HG02852 (cell line): ENCODE measurements at regions not wholly inside any gene's neighbourhood (a gene's known extent, or its start where the extent isn't known, plus 50 kb on each side); places are given as distances from the start of the nearest gene placed in this dataset.

Source experiments
- ATAC-seq: cut with Tn5 transposase; IDR thresholded peaks from one replicate; pipeline ENCODE4 v1.9.1; 2021; ENCODE audit warnings: mild to moderate bottlenecking, moderate library complexity; ENCODE audit not compliant: unreplicated experiment

DNA sequence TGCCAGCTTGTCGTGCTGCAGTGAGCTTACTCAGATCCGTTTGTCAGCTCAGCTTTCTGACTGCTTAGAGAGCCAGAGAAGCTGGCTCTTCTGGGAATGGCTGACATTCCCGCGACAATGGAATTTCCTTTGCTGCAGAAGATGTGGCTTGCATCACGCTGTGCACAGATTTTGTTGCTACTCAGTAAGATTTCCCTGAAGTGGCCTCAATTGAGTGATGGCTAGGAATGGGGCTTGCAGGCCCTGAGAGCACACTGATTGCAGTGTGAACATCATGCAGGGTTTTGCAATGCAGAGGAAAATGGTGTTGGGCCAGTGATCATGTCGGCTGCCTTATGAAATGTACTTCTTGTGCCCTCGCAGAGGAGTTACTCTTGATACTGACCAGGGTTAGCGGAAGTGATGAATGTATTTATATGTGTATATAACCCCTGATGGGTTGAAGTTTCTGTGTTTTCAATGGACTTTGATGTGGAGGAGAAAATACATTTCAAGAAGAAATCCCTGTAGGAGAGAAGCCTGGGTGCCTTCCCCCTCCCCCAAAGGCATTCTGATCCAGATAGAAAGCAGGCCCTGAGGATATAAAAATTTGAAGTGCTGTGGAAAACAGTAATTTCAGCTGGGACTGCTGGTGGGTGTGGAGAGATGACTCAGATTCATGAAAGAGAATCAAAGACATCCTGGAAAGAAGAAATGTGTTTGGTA, 102.5 kb upstream of the PDZRN3 start:
- ATAC-seq: no peak

DNA sequence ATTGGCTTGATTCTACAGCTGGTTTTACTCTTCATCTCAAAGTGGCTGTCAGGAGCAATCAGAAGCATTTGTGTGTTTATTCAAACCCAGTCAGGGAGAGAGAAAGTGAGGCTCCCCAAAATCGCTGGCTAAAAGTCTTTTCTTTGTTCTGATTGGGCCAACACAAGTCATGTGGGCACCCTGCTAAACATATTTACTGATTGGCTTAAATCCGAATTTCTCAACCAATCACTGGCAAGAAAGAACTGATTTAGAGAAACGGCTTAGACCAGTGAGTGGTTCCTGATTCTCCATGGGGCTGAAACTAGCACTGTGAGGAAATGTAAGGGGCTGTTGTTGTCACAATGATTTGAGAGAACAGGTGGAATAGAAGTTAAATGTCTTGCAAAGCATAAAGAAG, 98.9 kb upstream of the PDZRN3 start:
- no peak for ATAC-seq

DNA sequence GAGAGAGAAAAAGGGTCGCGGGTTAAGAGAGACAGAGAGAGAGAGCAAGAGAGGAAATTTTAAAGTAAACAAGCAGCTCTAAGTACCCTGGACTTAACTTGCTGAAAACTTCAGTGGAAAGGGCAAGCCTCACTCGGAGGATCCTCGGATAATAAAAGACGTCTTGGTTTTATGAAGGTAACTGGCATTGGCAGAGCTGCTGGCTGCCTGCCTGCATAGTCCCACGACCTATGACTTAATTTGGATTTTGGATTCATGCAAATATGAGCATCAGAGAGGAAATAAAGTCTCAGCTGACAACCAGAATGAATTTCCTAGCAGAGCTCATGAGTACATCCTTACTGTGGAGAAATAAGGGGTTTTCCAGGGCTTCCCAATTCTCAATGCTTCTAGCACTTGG, 95.1 kb upstream of the PDZRN3 start:
- ATAC-seq: no peak

DNA sequence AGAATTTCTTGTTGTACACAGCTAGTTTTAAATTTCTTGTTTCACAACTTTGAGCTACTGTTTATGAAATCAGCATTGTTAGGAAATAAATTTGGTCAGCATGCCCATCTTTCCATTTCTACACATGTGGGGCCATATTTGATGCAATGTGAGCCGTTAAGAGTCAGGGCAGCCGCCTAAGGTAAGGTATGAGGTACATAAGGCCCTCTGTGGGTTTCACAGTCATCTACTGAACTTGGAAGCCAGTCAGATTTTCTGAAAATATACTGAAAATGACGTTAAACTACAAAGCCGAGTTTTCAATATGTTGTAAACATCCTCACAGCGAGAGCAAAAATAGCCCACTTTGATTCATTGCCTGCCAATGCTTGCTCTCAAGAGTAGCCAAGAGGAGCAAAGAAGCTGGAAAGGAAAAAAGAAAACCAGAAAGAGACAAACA, 94.7 kb upstream of the PDZRN3 start:
- ATAC-seq: no peak

DNA sequence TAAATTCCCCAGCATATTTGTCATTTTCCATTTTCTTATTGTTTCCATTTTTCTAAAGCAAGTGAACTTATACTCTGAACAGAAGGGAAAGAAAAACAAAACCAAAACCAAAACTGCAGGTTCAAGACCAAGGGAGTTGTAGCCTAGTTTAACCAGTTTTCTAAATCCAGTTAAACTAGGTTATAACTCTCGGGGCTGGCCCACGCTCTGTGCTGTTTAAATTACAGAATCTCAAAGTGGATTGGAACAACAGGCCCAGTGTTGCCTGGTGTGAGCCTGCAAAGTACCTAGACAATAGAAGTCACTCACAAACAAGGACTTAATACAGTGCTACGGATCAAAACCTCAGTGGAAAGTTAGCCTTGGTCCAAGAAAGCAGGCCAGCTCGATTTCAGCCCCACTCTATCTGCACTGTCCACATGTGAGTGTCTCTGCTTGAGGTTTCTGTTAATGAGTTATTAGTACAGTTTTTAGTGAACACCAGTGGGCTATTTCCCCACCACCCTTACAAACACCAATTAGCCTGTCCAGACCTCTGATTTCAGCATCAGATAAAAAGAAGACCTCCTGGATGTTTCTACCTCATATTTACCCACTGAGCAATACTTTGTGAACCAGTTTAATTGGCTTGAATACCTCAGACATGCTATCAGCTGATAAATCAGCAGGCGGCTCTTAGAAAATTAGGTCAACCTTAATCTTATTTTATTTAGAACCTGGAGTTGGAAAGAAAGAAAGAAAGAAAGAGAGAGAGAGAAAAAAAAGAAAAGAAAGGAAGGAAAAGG, 93.8 kb upstream of the PDZRN3 start:
- no peak for ATAC-seq

DNA sequence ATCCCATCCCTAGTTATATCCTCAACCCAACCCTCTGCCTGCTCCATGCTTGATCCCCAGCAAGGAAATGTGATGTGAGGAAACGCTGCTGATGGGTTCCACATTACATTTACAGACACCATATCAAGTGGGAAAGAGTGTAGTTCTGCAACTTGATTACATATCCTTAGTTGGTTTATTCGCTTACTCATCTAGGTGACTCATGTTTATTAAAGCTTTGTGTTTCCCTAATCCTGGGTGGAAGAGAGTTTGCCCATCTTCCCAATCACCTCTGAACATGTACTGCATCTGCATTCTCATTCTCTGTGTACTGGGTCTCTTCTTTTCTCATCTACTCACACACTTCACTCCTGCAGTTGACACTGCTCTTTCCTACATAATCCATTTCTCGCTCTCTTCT, 91.7 kb upstream of the PDZRN3 start:
- ATAC-seq: no peak

DNA sequence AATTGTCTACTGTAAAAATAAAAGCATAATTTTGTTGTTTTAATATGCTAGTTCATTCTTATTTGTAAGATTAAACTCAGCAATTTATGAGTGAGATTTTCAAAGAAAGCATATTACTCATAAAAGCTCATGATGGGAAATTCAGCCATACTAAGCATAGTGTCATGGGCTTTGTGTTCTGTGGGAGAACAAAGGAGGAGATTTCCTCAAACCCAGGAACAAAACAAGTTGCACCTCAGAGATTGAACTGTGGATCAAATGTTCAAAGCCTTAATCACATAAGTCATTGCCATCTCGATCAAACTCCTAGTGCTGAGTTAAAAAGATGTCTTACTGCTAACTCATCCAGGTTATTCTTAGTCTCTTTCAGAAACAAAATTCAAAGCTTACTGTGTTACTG, 85.6 kb upstream of the PDZRN3 start:
- no peak for ATAC-seq

DNA sequence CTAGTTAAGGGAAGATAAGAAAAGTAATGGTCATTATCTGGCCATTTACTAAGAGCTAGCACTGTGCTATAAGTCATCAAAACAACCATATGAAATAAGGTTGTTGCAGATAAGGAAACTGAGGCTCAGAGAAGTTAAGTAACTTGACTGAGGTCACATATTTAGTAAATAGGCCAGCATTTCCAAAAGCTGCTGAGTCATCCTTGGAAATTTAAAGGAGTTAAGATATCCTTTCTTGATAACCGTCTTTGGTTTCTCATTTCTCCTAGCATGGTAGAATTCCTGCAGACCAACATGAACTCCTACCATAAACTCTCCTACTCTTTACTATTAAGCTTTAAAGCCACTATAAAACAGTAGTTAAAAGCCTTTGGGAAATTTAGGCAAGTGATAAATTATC, 85.0 kb upstream of the PDZRN3 start:
- no peak for ATAC-seq

DNA sequence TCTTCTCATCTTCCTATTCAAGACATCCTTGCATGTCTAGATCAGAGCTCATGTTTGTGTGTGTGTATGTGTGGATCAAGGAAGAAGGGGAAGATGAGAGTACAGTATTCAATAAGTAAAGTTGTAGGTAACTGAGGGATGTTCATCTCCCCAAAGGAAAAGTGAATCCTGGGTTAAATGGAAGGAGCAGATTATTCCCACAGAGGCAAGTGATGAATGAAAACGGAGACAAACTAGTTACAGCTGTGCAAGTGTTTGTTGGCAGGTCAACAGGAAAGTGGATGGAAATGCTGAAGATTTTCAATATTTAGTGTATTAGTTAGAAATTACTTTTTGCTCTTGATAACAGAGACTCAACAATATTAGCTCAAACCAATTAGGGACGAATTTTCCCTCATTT, 84.2 kb upstream of the PDZRN3 start:
- ATAC-seq: no peak

DNA sequence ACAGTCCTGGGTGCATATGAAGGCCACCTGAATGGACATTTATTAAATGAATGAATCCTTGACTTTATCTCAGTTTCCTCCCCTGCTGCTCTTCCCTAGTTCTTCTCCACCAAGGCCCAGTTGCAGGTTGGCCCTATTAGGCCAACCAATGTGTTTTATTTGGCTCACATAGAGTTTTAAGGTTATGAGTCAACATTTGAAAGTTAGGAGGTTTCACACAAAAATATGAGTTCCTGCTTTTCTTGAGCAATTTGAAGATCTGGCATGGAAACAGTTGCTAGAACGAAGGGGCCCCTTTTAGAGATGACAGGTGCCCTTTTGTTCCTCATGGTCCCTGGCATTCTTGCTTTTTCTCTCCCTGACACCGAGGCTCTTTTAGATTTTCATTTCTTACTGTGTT, 83.0 kb upstream of the PDZRN3 start:
- no peak for ATAC-seq

DNA sequence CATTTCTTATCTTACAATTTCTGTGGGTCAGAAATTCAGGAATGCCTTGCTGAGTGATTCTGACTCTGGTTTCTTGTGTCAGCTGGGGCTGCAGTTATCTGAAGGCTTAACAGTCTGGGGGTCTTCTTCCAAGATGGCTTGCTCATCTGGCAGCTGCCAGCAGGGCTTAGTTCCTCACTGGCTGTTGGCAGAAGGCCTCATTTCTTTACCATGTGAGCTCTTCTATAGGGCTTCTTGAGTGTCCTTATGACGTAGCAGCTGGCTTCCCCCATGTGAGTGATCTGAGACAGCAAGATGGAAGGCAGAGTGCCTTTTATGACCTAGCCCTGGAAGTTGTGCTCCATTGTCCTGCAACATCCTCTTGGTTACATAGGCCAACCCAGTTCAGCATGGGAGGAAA, 82.0 kb upstream of the PDZRN3 start:
- ATAC-seq: no peak

DNA sequence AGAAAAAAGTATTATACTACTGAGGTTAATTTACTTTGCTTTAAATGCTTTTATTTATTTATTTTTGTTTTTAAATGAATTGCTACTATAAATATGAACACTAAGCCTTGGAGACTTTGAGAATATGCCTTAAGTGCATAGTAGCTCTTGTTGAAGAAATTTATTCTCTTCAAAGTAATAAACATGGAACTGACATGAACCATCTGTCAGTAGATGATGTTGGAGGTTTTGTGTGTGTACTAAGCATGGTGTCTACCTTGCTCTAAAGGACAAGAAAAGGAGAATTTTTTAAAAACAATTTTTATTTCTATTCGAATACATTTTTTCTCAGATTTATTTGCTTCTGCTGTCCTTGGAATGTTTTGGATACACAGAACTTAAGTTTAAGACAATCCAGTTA, 81.1 kb upstream of the PDZRN3 start:
- ATAC-seq: no peak

DNA sequence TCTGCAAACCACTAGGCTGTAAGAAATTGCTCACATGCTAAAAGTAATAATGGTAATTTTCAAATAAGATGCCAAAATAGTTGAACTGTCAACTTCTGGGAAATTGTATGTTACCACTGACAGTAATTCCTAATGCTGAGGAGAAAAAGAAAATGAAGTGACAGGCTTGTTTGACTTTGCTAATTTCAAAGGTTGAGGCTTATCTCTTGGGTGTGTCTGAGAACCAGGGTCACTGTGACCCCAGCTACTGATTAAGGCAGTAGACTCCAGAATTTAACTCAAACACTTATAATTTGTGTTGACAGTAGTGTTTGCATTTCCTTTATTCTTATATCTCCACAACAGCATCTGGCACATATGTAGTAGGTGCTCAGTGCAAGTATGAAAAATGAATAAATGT, 74.6 kb upstream of the PDZRN3 start:
- no peak for ATAC-seq

DNA sequence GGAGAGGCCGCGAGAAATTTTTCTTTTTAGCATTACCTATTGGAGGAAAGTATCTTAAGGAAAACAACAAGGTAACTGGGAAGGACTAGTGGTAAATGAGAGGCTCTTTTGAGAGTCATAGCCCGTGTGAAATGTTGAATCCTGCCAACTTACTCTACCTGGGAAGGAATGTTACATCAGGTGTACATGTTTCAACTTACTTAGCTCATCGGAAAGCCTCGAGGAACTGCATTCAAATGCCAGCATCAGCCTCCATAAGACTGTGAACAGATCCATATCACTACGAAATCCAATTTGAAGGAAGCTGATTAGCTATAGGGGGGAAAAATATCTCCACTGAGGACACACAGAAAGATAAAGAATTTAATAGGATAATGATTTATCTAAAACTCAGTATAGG, 72.3 kb upstream of the PDZRN3 start:
- ATAC-seq: no peak

DNA sequence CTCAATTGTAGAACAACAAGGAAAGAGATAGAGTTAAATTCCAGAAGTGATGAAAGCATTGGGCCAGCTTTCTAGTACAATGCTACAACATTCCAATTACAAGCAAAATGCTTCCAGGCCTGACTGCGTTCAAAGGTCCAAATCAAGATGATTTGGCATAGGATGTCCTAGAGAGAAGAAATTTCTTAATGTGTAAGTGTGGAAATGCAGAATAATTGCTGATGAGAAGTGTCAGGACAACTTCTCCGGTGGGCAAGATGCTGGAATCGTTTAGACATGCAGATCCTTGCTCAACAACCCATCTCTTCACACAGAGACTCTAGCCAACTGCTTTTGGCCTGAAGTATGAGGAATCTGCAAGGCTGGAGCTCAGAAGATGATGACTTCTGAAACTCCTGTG, 71.1 kb upstream of the PDZRN3 start:
- no peak for ATAC-seq

DNA sequence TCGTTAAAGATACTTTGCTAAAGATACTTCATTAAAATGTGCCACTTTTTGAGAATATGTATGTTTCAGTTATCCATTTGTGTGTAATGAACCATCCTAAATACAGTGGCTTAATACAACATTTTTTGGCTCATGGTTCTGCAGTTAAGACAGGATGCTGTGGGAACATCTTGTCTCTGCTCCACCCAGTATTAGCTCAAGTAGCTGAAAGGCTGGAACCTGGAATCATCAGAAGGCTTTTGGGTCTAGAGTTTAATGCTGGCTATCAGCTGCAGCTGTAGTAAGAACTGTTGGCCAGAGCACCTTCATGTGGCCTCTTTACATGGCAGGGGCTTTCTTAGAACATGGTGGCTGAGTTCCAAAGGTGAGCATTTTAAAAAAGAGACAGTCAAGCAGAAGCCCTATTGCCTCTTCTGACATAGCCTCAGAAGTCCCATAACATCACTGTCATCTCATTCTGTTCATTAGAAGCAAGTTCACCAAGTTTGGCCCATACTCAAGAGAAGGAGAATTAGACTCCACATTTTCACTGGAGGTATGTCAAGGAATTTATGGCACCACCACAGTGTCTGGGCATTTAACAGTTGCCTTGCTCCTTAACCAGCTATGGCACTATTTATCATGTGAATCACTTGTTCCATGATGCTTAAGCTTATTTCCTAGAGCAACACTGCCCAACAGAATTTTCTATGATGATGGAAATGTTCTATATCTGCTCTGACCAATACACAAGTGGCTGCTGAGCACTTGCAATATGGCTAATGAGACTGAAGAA, 70.4 kb upstream of the PDZRN3 start:
- no peak for ATAC-seq

DNA sequence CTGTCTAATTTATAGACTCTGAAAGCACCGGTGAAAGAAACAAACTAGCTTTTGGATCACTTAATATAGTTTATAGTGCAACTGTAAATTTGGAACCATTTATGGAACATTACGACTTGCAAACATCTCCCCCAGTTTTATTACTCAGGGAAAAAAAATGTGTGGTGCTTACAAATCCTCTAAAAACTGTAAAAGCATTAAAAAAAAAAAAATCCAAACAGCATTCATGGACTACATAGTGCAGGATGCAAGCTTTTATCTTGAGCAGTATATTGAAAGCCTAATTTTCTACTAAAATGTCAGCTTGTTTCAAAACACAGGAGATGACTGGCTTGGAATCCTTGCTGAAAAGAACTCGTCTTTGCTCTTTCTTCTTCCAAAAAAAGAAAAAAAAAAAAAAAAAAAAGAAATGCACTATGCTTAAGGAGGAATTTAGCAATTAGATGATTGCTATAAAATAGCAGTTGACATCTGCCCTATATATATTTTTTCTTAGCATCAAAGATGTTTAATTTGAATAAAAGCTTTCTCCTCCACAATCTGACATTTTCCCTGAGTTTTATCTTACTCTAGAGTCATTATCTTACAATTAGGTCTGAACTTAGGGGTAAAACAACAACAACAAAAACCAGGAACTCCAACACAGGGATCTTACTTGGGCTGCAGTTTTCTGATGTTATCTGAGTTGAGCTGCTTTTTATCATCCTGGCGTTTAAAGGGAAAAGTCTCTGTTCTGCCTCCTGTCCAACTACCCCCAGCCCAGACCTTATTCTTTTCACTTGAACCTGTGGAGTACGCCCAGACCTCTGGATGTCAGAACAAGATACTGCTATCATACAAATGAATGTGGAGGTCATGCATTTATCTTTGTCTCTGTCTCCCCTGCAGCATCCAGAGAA, 62.6 kb upstream of the PDZRN3 start:
- ATAC-seq: no peak

DNA sequence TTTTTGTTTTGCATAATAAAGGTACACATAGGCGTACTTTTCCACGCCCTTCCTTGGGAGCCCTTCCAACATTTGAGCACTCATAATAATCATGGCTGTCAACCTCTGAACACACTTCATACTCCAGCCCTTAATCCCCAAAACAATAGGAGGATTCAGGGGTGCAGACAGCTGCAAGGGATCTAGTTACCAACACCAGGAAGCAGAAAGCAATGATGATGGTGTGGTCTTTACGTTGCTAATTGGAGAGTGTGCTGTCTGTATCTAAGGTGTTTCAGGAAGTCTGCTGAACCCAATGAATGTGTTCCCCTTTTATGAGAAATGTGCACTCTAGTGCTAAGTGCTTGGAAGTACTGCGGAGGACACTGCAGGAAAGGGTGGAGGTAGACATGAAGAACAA, 60.3 kb upstream of the PDZRN3 start:
- ATAC-seq: no peak

DNA sequence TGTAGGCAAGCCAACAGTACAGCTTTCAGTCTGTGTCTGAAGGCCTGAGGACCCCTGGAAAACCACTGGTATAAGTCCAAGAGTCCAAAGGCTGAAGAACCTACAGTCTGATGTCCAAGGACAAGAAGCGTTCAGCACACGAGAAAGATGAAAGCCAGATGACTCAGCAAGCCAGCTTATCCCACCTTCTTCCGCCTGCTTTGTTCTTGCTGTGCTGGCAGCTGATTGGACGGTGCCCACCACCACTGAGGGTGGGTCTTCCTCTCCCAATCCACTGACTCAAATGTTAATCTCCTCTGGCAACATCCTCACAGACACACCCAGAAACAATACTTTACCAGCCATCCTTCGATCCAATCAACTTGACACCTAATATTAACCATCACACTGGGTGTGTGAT, 59.0 kb upstream of the PDZRN3 start:
- ATAC-seq: no peak

DNA sequence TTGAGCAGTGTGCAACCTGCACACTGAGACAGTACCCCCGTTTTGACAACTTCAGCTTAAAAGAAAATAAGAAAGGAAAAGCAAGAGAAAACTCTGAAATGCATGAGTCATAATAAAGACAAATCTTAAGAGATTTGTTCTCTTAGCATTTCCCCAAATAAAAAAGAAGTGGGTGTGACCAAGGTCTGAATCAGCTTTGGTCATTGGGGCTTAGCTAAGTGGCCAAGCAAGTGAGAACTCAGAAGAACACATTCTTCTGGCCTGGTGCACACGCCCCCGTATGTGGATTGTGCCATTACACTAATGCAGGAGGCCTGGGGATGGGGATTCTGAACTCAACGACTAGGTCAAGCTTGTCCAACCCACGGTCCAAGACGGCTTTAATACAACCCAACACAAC, 56.9 kb upstream of the PDZRN3 start:
- ATAC-seq: no peak

DNA sequence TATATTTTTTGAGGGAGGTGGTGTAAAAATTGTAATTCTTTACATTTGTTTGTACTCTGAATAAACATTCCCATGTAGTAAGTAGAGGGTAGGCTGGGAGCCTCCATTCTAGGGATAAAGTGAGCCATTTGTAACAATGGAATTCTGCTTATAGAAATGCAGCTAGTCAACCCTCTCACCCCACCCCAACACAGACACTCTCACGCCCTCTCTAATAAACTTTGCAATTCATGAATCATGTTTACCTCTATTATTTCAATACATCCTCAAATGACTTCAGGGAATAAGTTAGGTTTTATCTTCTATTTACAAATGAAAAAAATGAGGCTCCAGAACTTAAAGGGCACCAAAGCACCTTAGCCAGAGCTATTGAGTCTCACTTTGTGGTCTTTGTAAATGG, 56.5 kb upstream of the PDZRN3 start:
- no peak for ATAC-seq
